ENCODE measurements at regions not wholly inside any gene's neighbourhood (a gene's known extent, or its start where the extent isn't known, plus 50 kb on each side); places are given as distances from the start of the nearest gene placed in this dataset.

DNA sequence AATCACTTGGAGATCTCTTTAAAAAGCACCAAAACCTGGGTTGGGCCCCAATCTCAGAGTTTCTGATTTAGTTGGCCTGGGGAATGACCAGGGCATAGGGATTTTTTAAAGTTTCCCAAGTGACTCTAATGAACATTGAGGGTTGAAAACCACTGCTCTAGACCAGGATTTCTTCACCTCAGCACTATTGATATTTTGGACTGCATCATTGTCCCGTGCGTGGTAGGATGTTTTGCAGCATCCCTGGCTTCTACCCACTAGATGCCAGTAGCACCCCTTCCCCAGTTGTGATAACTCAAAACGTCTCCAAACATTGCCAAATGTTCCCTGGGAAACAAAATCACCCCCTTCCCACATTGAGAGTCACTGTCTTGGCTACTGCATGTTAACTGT is 61.8 kb downstream of the ATXN3L start:
- Histone ChIP-seq H3K9me3 (ENCODE audit: control insufficient read depth, insufficient read depth, low read depth, low read length) (no peaks in the 10 kb centered on the region; the same call in 1 of the 2 replicates), H3K36me3 (ENCODE audit: control insufficient read depth in 2 of 2, insufficient read depth in 1 of 2, low read length in 2 of 2) (no peaks in the 10 kb centered on the region), H3K27ac (ENCODE audit: extremely low read depth, low read depth, low read length) (no peak overlapping the region), H3K4me3 (ENCODE audit: low read depth, low read length) (no peak overlapping the region), H3K4me1 (ENCODE audit: control insufficient read depth, insufficient read depth, low read length) (peaks cover 2% of the 10 kb centered on the region)
- CTCF ChIA-PET: interaction anchor here (1.7 kb wide), 1 partner anchor 18 kb away, joined by 4 read pairs; no protein-coding TSS in a partner anchor
- POLR2A ChIA-PET: no interaction called here
- TF ChIP-seq ZNF423 (tag by site-specific recombination; IDR thresholded peaks at IDR 0.05) (no peak), ZNF548 (tag by site-specific recombination; IDR thresholded peaks at IDR 0.05) (no peak), SCRT2 (tag by site-specific recombination; IDR thresholded peaks at IDR 0.05) (no peak), ZFP3 (tag by site-specific recombination; IDR thresholded peaks at IDR 0.05; ENCODE audit: low read depth) (no peak)
- TF ChIP-seq, protein P1, sequence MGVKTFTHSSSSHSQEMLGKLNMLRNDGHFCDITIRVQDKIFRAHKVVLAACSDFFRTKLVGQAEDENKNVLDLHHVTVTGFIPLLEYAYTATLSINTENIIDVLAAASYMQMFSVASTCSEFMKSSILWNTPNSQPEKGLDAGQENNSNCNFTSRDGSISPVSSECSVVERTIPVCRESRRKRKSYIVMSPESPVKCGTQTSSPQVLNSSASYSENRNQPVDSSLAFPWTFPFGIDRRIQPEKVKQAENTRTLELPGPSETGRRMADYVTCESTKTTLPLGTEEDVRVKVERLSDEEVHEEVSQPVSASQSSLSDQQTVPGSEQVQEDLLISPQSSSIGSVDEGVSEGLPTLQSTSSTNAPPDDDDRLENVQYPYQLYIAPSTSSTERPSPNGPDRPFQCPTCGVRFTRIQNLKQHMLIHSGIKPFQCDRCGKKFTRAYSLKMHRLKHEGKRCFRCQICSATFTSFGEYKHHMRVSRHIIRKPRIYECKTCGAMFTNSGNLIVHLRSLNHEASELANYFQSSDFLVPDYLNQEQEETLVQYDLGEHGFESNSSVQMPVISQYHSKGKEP (tag by site-specific recombination; IDR thresholded peaks at IDR 0.05): no peak

DNA sequence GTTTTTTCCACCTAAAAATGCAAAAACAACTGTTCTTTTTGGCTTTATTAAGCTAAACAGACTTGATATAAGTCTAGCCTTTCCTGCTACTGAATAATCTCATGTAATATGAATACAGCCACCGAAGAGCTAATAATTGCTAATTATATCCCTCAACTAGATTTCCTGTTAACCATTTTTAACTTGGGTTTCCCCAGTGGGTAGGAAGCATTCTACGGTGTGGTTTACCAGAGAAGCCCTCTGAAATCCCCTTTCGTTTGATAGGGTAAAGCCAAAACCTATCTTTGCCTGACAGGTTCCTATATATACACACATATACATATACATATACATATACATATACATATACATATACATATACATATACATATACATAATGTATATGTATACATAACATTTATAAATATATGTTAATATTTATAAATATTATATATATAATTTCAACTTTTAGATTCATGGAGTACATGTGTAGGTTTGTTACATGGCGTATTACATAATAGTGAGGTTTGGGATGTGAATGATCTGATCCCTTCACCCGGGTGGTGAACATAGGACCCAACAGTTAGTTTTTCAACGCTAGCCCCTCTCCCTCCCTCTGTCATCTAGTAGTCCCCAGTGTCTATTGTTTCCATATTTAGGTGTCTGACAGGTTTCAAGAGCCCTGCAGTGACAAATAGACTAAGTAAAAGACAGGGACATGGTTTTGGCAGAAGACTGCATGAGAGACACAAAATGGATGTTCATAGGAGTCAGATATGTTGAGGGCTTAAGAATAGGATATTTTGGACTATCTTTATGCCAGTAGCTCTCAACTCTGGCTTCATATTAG is 62.4 kb downstream of the ATXN3L start:
- CTCF ChIA-PET: interaction anchor here (0.6 to 1.7 kb wide), 3 partner anchors 18 to 433 kb away, joined by 3 to 10 read pairs (median 4); no protein-coding TSS in a partner anchor
- POLR2A ChIA-PET: no interaction called here
- no peaks in the 10 kb centered on the region for H3K36me3 ChIP-seq (ENCODE audit: control insufficient read depth in 2 of 2, insufficient read depth in 1 of 2, low read length in 2 of 2)
- no peak overlapping the region for H3K4me3 ChIP-seq (ENCODE audit: low read depth, low read length)
- no peak overlapping the region for H3K27ac ChIP-seq (ENCODE audit: extremely low read depth, low read depth, low read length)
- peaks cover 2% of the 10 kb centered on the region for H3K4me1 ChIP-seq (ENCODE audit: control insufficient read depth, insufficient read depth, low read length)
- TF ChIP-seq SCRT2 (tag by site-specific recombination; IDR thresholded peaks at IDR 0.05): no peak
- no peak for TF ChIP-seq KLF1 (tag by site-specific recombination; IDR thresholded peaks at IDR 0.05)
- TF ChIP-seq, protein P2, sequence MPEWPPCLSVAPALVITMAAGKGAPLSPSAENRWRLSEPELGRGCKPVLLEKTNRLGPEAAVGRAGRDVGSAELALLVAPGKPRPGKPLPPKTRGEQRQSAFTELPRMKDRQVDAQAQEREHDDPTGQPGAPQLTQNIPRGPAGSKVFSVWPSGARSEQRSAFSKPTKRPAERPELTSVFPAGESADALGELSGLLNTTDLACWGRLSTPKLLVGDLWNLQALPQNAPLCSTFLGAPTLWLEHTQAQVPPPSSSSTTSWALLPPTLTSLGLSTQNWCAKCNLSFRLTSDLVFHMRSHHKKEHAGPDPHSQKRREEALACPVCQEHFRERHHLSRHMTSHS (tag by site-specific recombination; IDR thresholded peaks at IDR 0.05): no peak
- TF ChIP-seq, protein P3, sequence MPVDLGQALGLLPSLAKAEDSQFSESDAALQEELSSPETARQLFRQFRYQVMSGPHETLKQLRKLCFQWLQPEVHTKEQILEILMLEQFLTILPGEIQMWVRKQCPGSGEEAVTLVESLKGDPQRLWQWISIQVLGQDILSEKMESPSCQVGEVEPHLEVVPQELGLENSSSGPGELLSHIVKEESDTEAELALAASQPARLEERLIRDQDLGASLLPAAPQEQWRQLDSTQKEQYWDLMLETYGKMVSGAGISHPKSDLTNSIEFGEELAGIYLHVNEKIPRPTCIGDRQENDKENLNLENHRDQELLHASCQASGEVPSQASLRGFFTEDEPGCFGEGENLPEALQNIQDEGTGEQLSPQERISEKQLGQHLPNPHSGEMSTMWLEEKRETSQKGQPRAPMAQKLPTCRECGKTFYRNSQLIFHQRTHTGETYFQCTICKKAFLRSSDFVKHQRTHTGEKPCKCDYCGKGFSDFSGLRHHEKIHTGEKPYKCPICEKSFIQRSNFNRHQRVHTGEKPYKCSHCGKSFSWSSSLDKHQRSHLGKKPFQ (tag by site-specific recombination; IDR thresholded peaks at IDR 0.05): no peak
- TF ChIP-seq, protein P4, sequence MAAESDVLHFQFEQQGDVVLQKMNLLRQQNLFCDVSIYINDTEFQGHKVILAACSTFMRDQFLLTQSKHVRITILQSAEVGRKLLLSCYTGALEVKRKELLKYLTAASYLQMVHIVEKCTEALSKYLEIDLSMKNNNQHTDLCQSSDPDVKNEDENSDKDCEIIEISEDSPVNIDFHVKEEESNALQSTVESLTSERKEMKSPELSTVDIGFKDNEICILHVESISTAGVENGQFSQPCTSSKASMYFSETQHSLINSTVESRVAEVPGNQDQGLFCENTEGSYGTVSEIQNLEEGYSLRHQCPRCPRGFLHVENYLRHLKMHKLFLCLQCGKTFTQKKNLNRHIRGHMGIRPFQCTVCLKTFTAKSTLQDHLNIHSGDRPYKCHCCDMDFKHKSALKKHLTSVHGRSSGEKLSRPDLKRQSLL (tag by site-specific recombination; IDR thresholded peaks at IDR 0.05): no peak
- TF ChIP-seq ZNF366 (tag by site-specific recombination; conservative IDR thresholded peaks at IDR 0.05): no peak
- TF ChIP-seq, protein P5, sequence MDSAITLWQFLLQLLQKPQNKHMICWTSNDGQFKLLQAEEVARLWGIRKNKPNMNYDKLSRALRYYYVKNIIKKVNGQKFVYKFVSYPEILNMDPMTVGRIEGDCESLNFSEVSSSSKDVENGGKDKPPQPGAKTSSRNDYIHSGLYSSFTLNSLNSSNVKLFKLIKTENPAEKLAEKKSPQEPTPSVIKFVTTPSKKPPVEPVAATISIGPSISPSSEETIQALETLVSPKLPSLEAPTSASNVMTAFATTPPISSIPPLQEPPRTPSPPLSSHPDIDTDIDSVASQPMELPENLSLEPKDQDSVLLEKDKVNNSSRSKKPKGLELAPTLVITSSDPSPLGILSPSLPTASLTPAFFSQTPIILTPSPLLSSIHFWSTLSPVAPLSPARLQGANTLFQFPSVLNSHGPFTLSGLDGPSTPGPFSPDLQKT (IDR thresholded peaks at IDR 0.05; ENCODE audit: borderline replicate concordance, low read depth, low read length): no peak
- no peak for TF ChIP-seq REPIN1 (tag by site-specific recombination; IDR thresholded peaks at IDR 0.05; ENCODE audit: low read depth)
- TF ChIP-seq BCL11A (tag by site-specific recombination; IDR thresholded peaks at IDR 0.05; ENCODE audit: low read depth): no peak
- TF ChIP-seq KLF9 (tag by site-specific recombination; IDR thresholded peaks at IDR 0.05; ENCODE audit: low read depth): no peak
- no peak for TF ChIP-seq ZNF596 (tag by site-specific recombination; IDR thresholded peaks at IDR 0.05)
- no peak for TF ChIP-seq HOXC10 (CRISPR knock-in tag; IDR thresholded peaks at IDR 0.05)
- no peak for TF ChIP-seq ZNF777 (tag by site-specific recombination; IDR thresholded peaks at IDR 0.05; ENCODE audit: borderline replicate concordance)
- TF ChIP-seq, protein P6, sequence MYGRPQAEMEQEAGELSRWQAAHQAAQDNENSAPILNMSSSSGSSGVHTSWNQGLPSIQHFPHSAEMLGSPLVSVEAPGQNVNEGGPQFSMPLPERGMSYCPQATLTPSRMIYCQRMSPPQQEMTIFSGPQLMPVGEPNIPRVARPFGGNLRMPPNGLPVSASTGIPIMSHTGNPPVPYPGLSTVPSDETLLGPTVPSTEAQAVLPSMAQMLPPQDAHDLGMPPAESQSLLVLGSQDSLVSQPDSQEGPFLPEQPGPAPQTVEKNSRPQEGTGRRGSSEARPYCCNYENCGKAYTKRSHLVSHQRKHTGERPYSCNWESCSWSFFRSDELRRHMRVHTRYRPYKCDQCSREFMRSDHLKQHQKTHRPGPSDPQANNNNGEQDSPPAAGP (tag by site-specific recombination; IDR thresholded peaks at IDR 0.05): no peak
- no peak for TF ChIP-seq ZNF341 (tag by site-specific recombination; IDR thresholded peaks at IDR 0.05; ENCODE audit: low read depth)
- no peak for TF ChIP-seq SETDB1 (IDR thresholded peaks at IDR 0.05; ENCODE audit: insufficient read length, low read length)
- TF ChIP-seq ZBTB17 (tag by site-specific recombination; IDR thresholded peaks at IDR 0.05): no peak
- TF ChIP-seq, protein P7, sequence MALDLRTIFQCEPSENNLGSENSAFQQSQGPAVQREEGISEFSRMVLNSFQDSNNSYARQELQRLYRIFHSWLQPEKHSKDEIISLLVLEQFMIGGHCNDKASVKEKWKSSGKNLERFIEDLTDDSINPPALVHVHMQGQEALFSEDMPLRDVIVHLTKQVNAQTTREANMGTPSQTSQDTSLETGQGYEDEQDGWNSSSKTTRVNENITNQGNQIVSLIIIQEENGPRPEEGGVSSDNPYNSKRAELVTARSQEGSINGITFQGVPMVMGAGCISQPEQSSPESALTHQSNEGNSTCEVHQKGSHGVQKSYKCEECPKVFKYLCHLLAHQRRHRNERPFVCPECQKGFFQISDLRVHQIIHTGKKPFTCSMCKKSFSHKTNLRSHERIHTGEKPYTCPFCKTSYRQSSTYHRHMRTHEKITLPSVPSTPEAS (tag by site-specific recombination; IDR thresholded peaks at IDR 0.05): no peak
- no peaks in the 10 kb centered on the region for H3K9me3 ChIP-seq (ENCODE audit: control insufficient read depth, insufficient read depth, low read depth, low read length)
